T-cell (primary cell): ENCODE measurements at regions not wholly inside any gene's neighbourhood (a gene's known extent, or its start where the extent isn't known, plus 50 kb on each side); places are given as distances from the start of the nearest gene placed in this dataset.

Experiments
- ATAC-seq, 4 experiments: fragments of 200-7000 bp in 3 of 4; fragments of 150-1000 bp in 1 of 4; cut with Tn5 transposase; replicated peaks in 1 of 4; 1 replicate in 3 of 4; 2 replicates in 1 of 4; pipeline ENCODE4 v1.10.0; 2021; ENCODE audit warnings: moderate library complexity in 3 of 4, mild to moderate bottlenecking in 2 of 4, moderate number of reproducible peaks in 1 of 4
- CTCF ChIA-PET, 2 donors: fragments of 300-600 bp; sonication (Branson Sonifier 250); formaldehyde crosslinking; loops; one replicate each; lab custom pipeline; 2022; ENCODE audit warnings: antibody characterized with exemption in 2 of 2; lab: Charles Lee
- POLR2A ChIA-PET, 2 donors: fragments of 300-600 bp; sonication (Branson Sonifier 250); formaldehyde crosslinking; loops; one replicate each; lab custom pipeline; 2022; ENCODE audit warnings: antibody characterized with exemption in 2 of 2; lab: Charles Lee
- DNase-seq, 35 experiments: peaks; one replicate each; pipeline versions ENCODE4 v3.0.0 to v3.0.0-alpha.2; 2013 to 2023
- H3K27ac ChIP-seq: one replicate; pipeline ENCODE4 v1.5.1; 2013; ENCODE audit warnings: low read length
- H3K27me3 ChIP-seq, 2 experiments: replicated peaks in 1 of 2; 1 replicate in 1 of 2; 2 replicates in 1 of 2; pipeline versions ENCODE4 v1.6.1 to v1.7.0; 2013; ENCODE audit warnings: low read length in 1 of 2, mixed read lengths in 1 of 2; ENCODE audit not compliant: control insufficient read depth in 2 of 2, insufficient read depth in 2 of 2; ENCODE audit errors: extremely low read depth in 1 of 2
- H3K36me3 ChIP-seq, 2 donors: 1 replicate in 1 of 2; 2 replicates in 1 of 2; pipeline versions ENCODE4 v1.6.1 to v1.7.0; 2013; ENCODE audit warnings: low read length in 1 of 2; ENCODE audit not compliant: control insufficient read depth in 2 of 2, insufficient read depth in 1 of 2; ENCODE audit errors: extremely low read depth in 1 of 2
- H3K4me1 ChIP-seq, 2 experiments: 1 replicate in 1 of 2; 2 replicates in 1 of 2; pipeline versions ENCODE4 v1.6.1 to v1.7.0; 2013; ENCODE audit warnings: low read length in 2 of 2, mixed read lengths in 1 of 2; ENCODE audit not compliant: insufficient read depth in 2 of 2, control insufficient read depth in 1 of 2; ENCODE audit errors: extremely low read depth in 1 of 2
- H3K4me3 ChIP-seq, 2 donors: 1 replicate in 1 of 2; 2 replicates in 1 of 2; pipeline versions ENCODE4 v1.5.1 to v1.7.0; 2013; ENCODE audit warnings: mild to moderate bottlenecking in 2 of 2, low read length in 1 of 2, moderate library complexity in 1 of 2; ENCODE audit not compliant: control insufficient read depth in 1 of 2; ENCODE audit errors: extremely low read depth in 1 of 2
- H3K9me3 ChIP-seq: 2 replicates; pipeline ENCODE4 v1.7.0; 2013
- H3K27ac Mint-ChIP-seq, 2 donors: one replicate each; pipeline ENCODE4 v1.8.0; 2020 to 2021; ENCODE audit warnings: mild to moderate bottlenecking in 2 of 2, mixed read lengths in 2 of 2
- H3K27me3 Mint-ChIP-seq, 2 donors: one replicate each; pipeline ENCODE4 v1.8.0; 2021 to 2022; ENCODE audit warnings: mixed read lengths in 2 of 2
- H3K36me3 Mint-ChIP-seq: one replicate; pipeline ENCODE4 v1.8.0; 2021; ENCODE audit warnings: mixed read lengths
- H3K4me1 Mint-ChIP-seq, 3 donors: one replicate each; pipeline ENCODE4 v1.8.0; 2020 to 2022; ENCODE audit warnings: mixed read lengths in 3 of 3, mild to moderate bottlenecking in 1 of 3
- H3K4me3 Mint-ChIP-seq, 3 donors: one replicate each; pipeline ENCODE4 v1.8.0; 2020 to 2022; ENCODE audit warnings: mild to moderate bottlenecking in 3 of 3, mixed read lengths in 3 of 3, moderate library complexity in 3 of 3
- H3K9me3 Mint-ChIP-seq, 3 donors: one replicate each; pipeline ENCODE4 v1.8.0; 2020 to 2022; ENCODE audit warnings: mixed read lengths in 3 of 3
- WGBS: methylation state at CpG from one replicate; pipeline ENCODE4 v1.1.5; 2013; ENCODE audit warnings: missing lambda C conversion rate; ENCODE audit not compliant: insufficient coverage; 5-methylcytosine and 5-hydroxymethylcytosine counted together

GRCh38 chr2:121086450-121086849 is 198.6 kb downstream of the TFCP2L1 start:
- no peaks in the 10 kb centered on the region for H3K9me3 ChIP-seq
- 75% methylated on average over 12 of the region's 12 CpGs for WGBS
- no peak overlapping the region for H3K27ac ChIP-seq
- CTCF ChIA-PET = interaction anchor here in 1 of 2 donors (0.8 to 2.5 kb wide), 2 partner anchors 9 to 36 kb away, joined by 3 to 12 read pairs; no protein-coding TSS in a partner anchor
- Mint-ChIP-seq H3K27ac (no peak overlapping the region), H3K9me3 (no peaks in the 10 kb centered on the region), H3K4me3 (no peak overlapping the region), H3K4me1 (no peaks in the 10 kb centered on the region), H3K27me3 (peaks cover 8% of the 10 kb centered on the region in 2 donors), H3K36me3 (no peaks in the 10 kb centered on the region)
- no peaks in the 10 kb centered on the region for H3K4me1 ChIP-seq
- peaks cover 0 to 16% of the 10 kb centered on the region in 2 experiments for H3K27me3 ChIP-seq
- DNase-seq (no peak), ATAC-seq (no peak)
- H3K36me3 ChIP-seq = no peaks in the 10 kb centered on the region
- H3K4me3 ChIP-seq = no peak overlapping the region
- POLR2A ChIA-PET = no interaction called here

GRCh38 chr2:121087117-121087516 is 197.9 kb downstream of the TFCP2L1 start:
- Histone ChIP-seq H3K27me3 (peaks cover 0 to 15% of the 10 kb centered on the region in 2 experiments), H3K9me3 (no peaks in the 10 kb centered on the region), H3K36me3 (no peaks in the 10 kb centered on the region), H3K27ac (no peak overlapping the region), H3K4me3 (no peak overlapping the region), H3K4me1 (no peaks in the 10 kb centered on the region)
- H3K36me3 Mint-ChIP-seq = no peaks in the 10 kb centered on the region
- no peak overlapping the region for H3K27ac Mint-ChIP-seq
- WGBS = 78% methylated on average over 6 of the region's 7 CpGs
- CTCF ChIA-PET = interaction anchor here in 1 of 2 donors (2.5 kb wide), 1 partner anchor 10 kb away, joined by 12 read pairs; no protein-coding TSS in a partner anchor
- ATAC-seq = no peak
- no peaks in the 10 kb centered on the region for H3K9me3 Mint-ChIP-seq
- DNase-seq = no peak
- no peaks in the 10 kb centered on the region for H3K4me1 Mint-ChIP-seq
- no peak overlapping the region for H3K4me3 Mint-ChIP-seq
- H3K27me3 Mint-ChIP-seq = peaks cover 5 to 7% of the 10 kb centered on the region in 2 donors
- POLR2A ChIA-PET = no interaction called here

GRCh38 chr2:121088251-121089165 is 196.5 kb downstream of the TFCP2L1 start:
- peaks cover 0 to 2% of the 10 kb centered on the region in 2 donors for H3K27me3 Mint-ChIP-seq
- Histone ChIP-seq H3K4me1 (no peaks in the 10 kb centered on the region), H3K9me3 (no peaks in the 10 kb centered on the region), H3K27me3 (peaks cover 0 to 12% of the 10 kb centered on the region in 2 experiments), H3K36me3 (no peaks in the 10 kb centered on the region), H3K27ac (no peak overlapping the region), H3K4me3 (no peak overlapping the region)
- POLR2A ChIA-PET = no interaction called here
- WGBS = 85% methylated on average over 13 of the region's 27 CpGs
- CTCF ChIA-PET = no interaction called here
- H3K9me3 Mint-ChIP-seq = no peaks in the 10 kb centered on the region
- DNase-seq (no peak), ATAC-seq (no peak)
- no peaks in the 10 kb centered on the region for H3K4me1 Mint-ChIP-seq
- no peak overlapping the region for H3K4me3 Mint-ChIP-seq
- H3K27ac Mint-ChIP-seq = no peak overlapping the region
- no peaks in the 10 kb centered on the region for H3K36me3 Mint-ChIP-seq

GRCh38 chr2:121089166-121089510 is 195.9 kb downstream of the TFCP2L1 start:
- 74% methylated on average over 11 of the region's 11 CpGs for WGBS
- peaks cover 0 to 12% of the 10 kb centered on the region in 2 experiments for H3K27me3 ChIP-seq
- no peaks in the 10 kb centered on the region for H3K36me3 Mint-ChIP-seq
- ChIA-PET POLR2A (no interaction called here), CTCF (no interaction called here)
- no peaks in the 10 kb centered on the region for H3K4me1 Mint-ChIP-seq
- H3K27me3 Mint-ChIP-seq = no peaks in the 10 kb centered on the region
- H3K9me3 ChIP-seq = no peaks in the 10 kb centered on the region
- no peak for DNase-seq
- no peak overlapping the region for H3K4me3 Mint-ChIP-seq
- no peaks in the 10 kb centered on the region for H3K36me3 ChIP-seq
- H3K27ac Mint-ChIP-seq = no peak overlapping the region
- H3K9me3 Mint-ChIP-seq = no peaks in the 10 kb centered on the region
- ATAC-seq = no peak
- H3K4me1 ChIP-seq = no peaks in the 10 kb centered on the region
- no peak overlapping the region for H3K27ac ChIP-seq
- no peak overlapping the region for H3K4me3 ChIP-seq

GRCh38 chr2:121090088-121090715 is 194.8 kb downstream of the TFCP2L1 start:
- no peak overlapping the region for H3K4me3 Mint-ChIP-seq
- Histone ChIP-seq H3K27me3 (peaks cover 0 to 13% of the 10 kb centered on the region in 2 experiments), H3K4me1 (no peaks in the 10 kb centered on the region), H3K36me3 (no peaks in the 10 kb centered on the region), H3K27ac (no peak overlapping the region), H3K9me3 (no peaks in the 10 kb centered on the region), H3K4me3 (no peak overlapping the region)
- DNase-seq (no peak), ATAC-seq (no peak)
- H3K4me1 Mint-ChIP-seq = no peaks in the 10 kb centered on the region
- H3K9me3 Mint-ChIP-seq = no peaks in the 10 kb centered on the region
- H3K36me3 Mint-ChIP-seq = no peaks in the 10 kb centered on the region
- H3K27ac Mint-ChIP-seq = no peak overlapping the region
- ChIA-PET POLR2A (no interaction called here), CTCF (no interaction called here)
- 89% methylated on average over 11 of the region's 18 CpGs for WGBS
- peaks cover 3 to 4% of the 10 kb centered on the region in 2 donors for H3K27me3 Mint-ChIP-seq

DNA sequence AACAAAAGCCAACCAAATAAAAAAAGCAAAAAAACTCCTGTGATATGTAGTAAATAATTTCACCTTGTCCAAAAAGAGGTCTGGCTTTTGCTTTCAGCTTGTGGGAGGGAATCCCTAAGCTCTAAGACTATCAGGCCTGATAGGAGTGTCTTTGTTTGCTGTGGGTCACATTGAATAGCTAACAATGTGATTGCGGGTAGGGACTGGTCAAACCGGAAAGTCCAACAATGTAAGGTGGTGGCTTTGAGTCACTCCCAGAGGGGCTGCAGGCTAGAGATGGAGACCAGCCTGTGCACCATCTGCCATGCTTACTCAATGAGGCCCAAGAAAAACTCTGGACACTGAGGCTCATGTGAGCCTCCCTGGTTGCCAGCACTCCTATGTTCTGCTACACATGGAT is 192.9 kb downstream of the TFCP2L1 start:
- H3K27ac Mint-ChIP-seq = no peak overlapping the region
- H3K4me1 Mint-ChIP-seq = no peaks in the 10 kb centered on the region
- no peaks in the 10 kb centered on the region for H3K36me3 Mint-ChIP-seq
- ChIA-PET CTCF (interaction anchor here in 1 of 2 donors (0.5 to 1.6 kb wide), 4 partner anchors 9 to 499 kb away, joined by 4 to 14 read pairs (median 6); no protein-coding TSS in a partner anchor), POLR2A (no interaction called here)
- Histone ChIP-seq H3K27ac (no peak overlapping the region), H3K9me3 (no peaks in the 10 kb centered on the region), H3K36me3 (no peaks in the 10 kb centered on the region), H3K4me3 (no peak overlapping the region), H3K27me3 (peaks cover 0 to 19% of the 10 kb centered on the region in 2 experiments), H3K4me1 (no peaks in the 10 kb centered on the region)
- 100% methylated on average over 2 of the region's 2 CpGs for WGBS
- no peak overlapping the region for H3K4me3 Mint-ChIP-seq
- ATAC-seq = no peak
- H3K9me3 Mint-ChIP-seq = no peaks in the 10 kb centered on the region
- DNase-seq = no peak
- H3K27me3 Mint-ChIP-seq = peaks cover 3 to 4% of the 10 kb centered on the region in 2 donors
